ENCODE measurements at regions not wholly inside any gene's neighbourhood (a gene's known extent, or its start where the extent isn't known, plus 50 kb on each side); places are given as distances from the start of the nearest gene placed in this dataset.
A peak's percentile ranks its signal among the peaks of the same experiment; 100 is the strongest.

- TF ChIP-seq CTCF (conservative IDR thresholded peaks at IDR 0.05; ENCODE audit: low read depth, low read length) (no peak), RAD21 (IDR thresholded peaks at IDR 0.05; ENCODE audit: low read length) (no peak), USF2 (IDR thresholded peaks at IDR 0.05; ENCODE audit: low read depth, low read length) (no peak), MAFK (IDR thresholded peaks at IDR 0.05; ENCODE audit: low read depth, low read length) (peak; percentile 47)
Observed at GRCh38 chr5:73370640-73371583, 77.7 kb downstream of the FOXD1 start.

Data from IMR-90 (cell line).